ENCODE measurements at regions not wholly inside any gene's neighbourhood (a gene's known extent, or its start where the extent isn't known, plus 50 kb on each side); places are given as distances from the start of the nearest gene placed in this dataset.
A peak's percentile ranks its signal among the peaks of the same experiment; 100 is the strongest.

GRCh38 chr11:81007046-81007445 lies 1566.2 kb upstream of the TENM4 start:
- H3K4me1 Mint-ChIP-seq (ENCODE audit: low read depth), result no peaks in the 10 kb centered on the region
- peaks cover 3% of the 10 kb centered on the region for H3K9me3 Mint-ChIP-seq (ENCODE audit: low read depth)
- no peak overlapping the region for H3K27ac Mint-ChIP-seq
- no peak overlapping the region for H3K4me3 Mint-ChIP-seq (ENCODE audit: low read depth)
- peak; percentile 30 for TF ChIP-seq CTCF (IDR thresholded peaks at IDR 0.05; ENCODE audit: unreplicated experiment)
- no peaks in the 10 kb centered on the region for H3K27me3 Mint-ChIP-seq
- no peak for DNase-seq (ENCODE audit: low spot score, unreplicated experiment)
- H3K36me3 Mint-ChIP-seq (ENCODE audit: insufficient read depth), result no peaks in the 10 kb centered on the region

- no peaks in the 10 kb centered on the region for H3K27me3 Mint-ChIP-seq
Observed at GRCh38 chr11:81005595-81005994, 1564.8 kb upstream of the TENM4 start.

GRCh38 chr11:81004576-81004975 lies 1563.7 kb upstream of the TENM4 start:
- Mint-ChIP-seq H3K9me3 (ENCODE audit: low read depth) (no peaks in the 10 kb centered on the region), H3K27ac (no peak overlapping the region), H3K4me1 (ENCODE audit: low read depth) (no peaks in the 10 kb centered on the region), H3K4me3 (ENCODE audit: low read depth) (no peak overlapping the region), H3K27me3 (no peaks in the 10 kb centered on the region), H3K36me3 (ENCODE audit: insufficient read depth) (no peaks in the 10 kb centered on the region)
- no peak for TF ChIP-seq CTCF (IDR thresholded peaks at IDR 0.05; ENCODE audit: unreplicated experiment)
- no peak for DNase-seq (ENCODE audit: low spot score, unreplicated experiment)

More at GRCh38 chr11:81005595-81005994, 1564.8 kb upstream of the TENM4 start:
- Mint-ChIP-seq H3K4me1 (ENCODE audit: low read depth) (no peaks in the 10 kb centered on the region), H3K36me3 (ENCODE audit: insufficient read depth) (no peaks in the 10 kb centered on the region), H3K9me3 (ENCODE audit: low read depth) (no peaks in the 10 kb centered on the region), H3K4me3 (ENCODE audit: low read depth) (no peak overlapping the region), H3K27ac (no peak overlapping the region)
- no peak for DNase-seq (ENCODE audit: low spot score, unreplicated experiment)
- no peak for TF ChIP-seq CTCF (IDR thresholded peaks at IDR 0.05; ENCODE audit: unreplicated experiment)

GRCh38 chr11:81002374-81002773 lies 1561.5 kb upstream of the TENM4 start:
- Mint-ChIP-seq H3K36me3 (ENCODE audit: insufficient read depth) (no peaks in the 10 kb centered on the region), H3K27ac (no peak overlapping the region), H3K4me3 (ENCODE audit: low read depth) (no peak overlapping the region), H3K4me1 (ENCODE audit: low read depth) (no peaks in the 10 kb centered on the region), H3K27me3 (no peaks in the 10 kb centered on the region), H3K9me3 (ENCODE audit: low read depth) (no peaks in the 10 kb centered on the region)
- no peak for DNase-seq (ENCODE audit: low spot score, unreplicated experiment)
- TF ChIP-seq CTCF (IDR thresholded peaks at IDR 0.05; ENCODE audit: unreplicated experiment), result no peak

GRCh38 chr11:81000735-81001134 lies 1559.9 kb upstream of the TENM4 start:
- DNase-seq (ENCODE audit: low spot score, unreplicated experiment), result no peak
- Mint-ChIP-seq H3K27me3 (no peaks in the 10 kb centered on the region), H3K27ac (no peak overlapping the region), H3K36me3 (ENCODE audit: insufficient read depth) (no peaks in the 10 kb centered on the region), H3K4me1 (ENCODE audit: low read depth) (no peaks in the 10 kb centered on the region), H3K9me3 (ENCODE audit: low read depth) (no peaks in the 10 kb centered on the region), H3K4me3 (ENCODE audit: low read depth) (no peak overlapping the region)
- no peak for TF ChIP-seq CTCF (IDR thresholded peaks at IDR 0.05; ENCODE audit: unreplicated experiment)

Measured in progenitor cell of endocrine pancreas (in vitro differentiated cells).